ENCODE measurements at regions not wholly inside any gene's neighbourhood (a gene's known extent, or its start where the extent isn't known, plus 50 kb on each side); places are given as distances from the start of the nearest gene placed in this dataset.
"Not testable (repeated sequence)": the region's sequence is repeated elsewhere in the genome, so short reads cannot be mapped to it uniquely, and the experiment has no call there.

- no peak for DNase-seq
These were observed 457.4 kb upstream of the NUDT12 start for GRCh38 chr5:104019956-104020355.

GRCh38 chr5:104018299-104018698, 455.7 kb upstream of the NUDT12 start:
- DNase-seq = no peak

- no peak for DNase-seq
These were observed 454.1 kb upstream of the NUDT12 start for GRCh38 chr5:104016646-104017045.

- no peak for DNase-seq
These were observed 453.2 kb upstream of the NUDT12 start for GRCh38 chr5:104015765-104016164.

- DNase-seq = not testable (repeated sequence)
These were observed 440.2 kb upstream of the NUDT12 start for GRCh38 chr5:104002783-104003182.

- DNase-seq = no peak
These were observed 438.5 kb upstream of the NUDT12 start for GRCh38 chr5:104001136-104001535.

- DNase-seq = no peak
These were observed 430.4 kb upstream of the NUDT12 start for GRCh38 chr5:103993031-103993430.

- DNase-seq = no peak
These were observed 427.5 kb upstream of the NUDT12 start for GRCh38 chr5:103990064-103990463.

GRCh38 chr5:103981592-103981991, 419.0 kb upstream of the NUDT12 start:
- DNase-seq = no peak

- no peak for DNase-seq
These were observed 411.1 kb upstream of the NUDT12 start for GRCh38 chr5:103973669-103974068.

- not testable (repeated sequence) for DNase-seq
These were observed 403.7 kb upstream of the NUDT12 start for GRCh38 chr5:103966295-103966694.

GRCh38 chr5:103962023-103962422, 399.4 kb upstream of the NUDT12 start:
- DNase-seq = no peak

GRCh38 chr5:103953601-103954382, 391.2 kb upstream of the NUDT12 start:
- no peak for DNase-seq

- no peak for DNase-seq
These were observed 389.2 kb upstream of the NUDT12 start for GRCh38 chr5:103951776-103952175.

GRCh38 chr5:103943230-103943629, 380.6 kb upstream of the NUDT12 start:
- no peak for DNase-seq

GRCh38 chr5:103942587-103943186, 380.1 kb upstream of the NUDT12 start:
- no peak for DNase-seq

- no peak for DNase-seq
These were observed 379.0 kb upstream of the NUDT12 start for GRCh38 chr5:103941596-103941995.

- DNase-seq = no peak
These were observed 375.6 kb upstream of the NUDT12 start for GRCh38 chr5:103938146-103938695.

- DNase-seq = no peak
These were observed 366.9 kb upstream of the NUDT12 start for GRCh38 chr5:103929338-103930013.

- DNase-seq = no peak
These were observed 365.1 kb upstream of the NUDT12 start for GRCh38 chr5:103927739-103928138.

- no peak for DNase-seq
These were observed 361.1 kb upstream of the NUDT12 start for GRCh38 chr5:103923616-103924168.

GRCh38 chr5:103919506-103919905, 356.9 kb upstream of the NUDT12 start:
- DNase-seq = no peak

- no peak for DNase-seq
These were observed 356.2 kb upstream of the NUDT12 start for GRCh38 chr5:103918668-103919367.

Measured in activated gamma-delta T cell (primary cell).